NCI-H460 (cell line): ENCODE measurements at regions not wholly inside any gene's neighbourhood (a gene's known extent, or its start where the extent isn't known, plus 50 kb on each side); places are given as distances from the start of the nearest gene placed in this dataset.
"Not testable (repeated sequence)": the region's sequence is repeated elsewhere in the genome, so short reads cannot be mapped to it uniquely, and the experiment has no call there.

Experiments
- DNase-seq: peaks from one replicate; pipeline ENCODE4 v3.0.0-alpha.2; 2016; ENCODE audit warnings: low read depth; ENCODE audit errors: extremely low read depth

DNA sequence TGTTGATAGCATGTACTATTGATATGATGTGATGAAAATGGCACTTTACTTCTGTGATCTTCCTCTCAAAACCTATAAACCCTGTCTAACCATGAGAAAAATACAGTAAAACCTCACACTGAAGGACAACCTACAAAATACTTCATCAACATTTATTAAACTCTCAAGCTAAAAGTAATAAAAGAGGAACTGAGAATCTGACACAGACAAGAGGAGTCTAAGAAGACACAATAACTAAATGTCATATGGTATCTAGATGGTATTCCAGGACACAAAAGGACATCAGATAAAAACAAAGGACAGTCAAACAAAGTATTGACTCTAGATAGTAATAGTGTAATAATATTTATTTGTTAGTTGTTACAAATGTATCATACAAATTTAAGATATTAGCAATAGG, 655.3 kb downstream of the SH3BGRL start:
- DNase-seq, result no peak

DNA sequence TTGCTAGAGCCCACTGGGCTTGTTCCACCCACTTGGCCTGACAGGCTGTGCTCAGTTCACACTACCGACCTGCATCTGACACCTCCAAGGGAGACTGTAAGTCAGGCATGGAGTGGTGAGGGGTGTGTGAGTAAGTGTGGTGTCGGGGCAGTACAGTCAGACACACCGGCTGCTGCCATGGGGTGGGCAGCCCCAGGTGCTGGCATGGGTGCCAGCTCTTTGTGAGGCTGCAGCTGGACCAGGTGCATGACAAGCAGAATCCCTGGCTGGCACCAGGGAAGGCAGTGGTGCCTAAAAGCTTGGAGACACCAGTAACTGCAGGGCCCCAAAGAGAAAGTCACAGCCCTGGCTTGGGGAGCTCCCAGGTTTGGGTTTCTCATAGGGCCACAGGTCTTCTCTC, 665.0 kb downstream of the SH3BGRL start:
- DNase-seq, result no peak

DNA sequence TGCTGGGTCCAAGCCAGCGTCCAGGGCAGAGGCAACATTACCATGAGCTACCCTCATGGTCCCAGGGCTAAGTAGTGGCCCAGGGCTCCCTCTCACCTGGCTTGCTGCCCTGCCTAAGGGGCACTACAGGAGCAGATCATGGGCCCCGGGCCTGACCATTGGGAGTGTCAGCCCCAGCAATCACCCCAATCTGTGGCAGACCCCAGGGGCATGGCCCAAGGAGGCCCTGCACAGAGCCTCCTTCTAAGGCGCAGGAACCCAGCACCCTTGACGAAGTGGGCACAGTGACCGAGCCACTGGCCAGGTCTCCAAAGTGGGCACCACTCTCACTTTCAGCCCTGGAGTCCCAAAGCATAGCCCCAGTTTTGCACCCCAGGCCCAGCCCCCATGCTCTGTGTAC, 667.1 kb downstream of the SH3BGRL start:
- no peak for DNase-seq

DNA sequence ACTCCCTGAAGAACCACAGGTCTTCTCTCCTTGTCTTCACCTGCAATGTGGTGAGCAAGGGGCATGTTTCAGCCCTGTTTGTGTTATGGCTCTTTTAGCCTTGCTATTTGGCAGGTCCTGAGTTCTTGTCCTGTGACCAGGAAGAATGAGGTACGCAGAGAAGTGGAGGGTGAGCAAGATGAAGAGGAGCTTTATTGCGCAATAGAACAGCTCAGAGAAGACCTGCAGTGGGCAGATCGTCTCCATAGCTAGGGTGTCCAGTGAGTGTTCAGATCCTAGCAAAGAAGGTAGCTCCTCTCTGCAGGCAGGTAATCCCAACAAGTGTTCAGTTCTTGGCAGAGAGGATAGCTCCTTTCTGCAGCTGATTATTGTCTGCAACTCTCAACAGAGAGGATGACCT, 672.9 kb downstream of the SH3BGRL start:
- DNase-seq, result no peak

DNA sequence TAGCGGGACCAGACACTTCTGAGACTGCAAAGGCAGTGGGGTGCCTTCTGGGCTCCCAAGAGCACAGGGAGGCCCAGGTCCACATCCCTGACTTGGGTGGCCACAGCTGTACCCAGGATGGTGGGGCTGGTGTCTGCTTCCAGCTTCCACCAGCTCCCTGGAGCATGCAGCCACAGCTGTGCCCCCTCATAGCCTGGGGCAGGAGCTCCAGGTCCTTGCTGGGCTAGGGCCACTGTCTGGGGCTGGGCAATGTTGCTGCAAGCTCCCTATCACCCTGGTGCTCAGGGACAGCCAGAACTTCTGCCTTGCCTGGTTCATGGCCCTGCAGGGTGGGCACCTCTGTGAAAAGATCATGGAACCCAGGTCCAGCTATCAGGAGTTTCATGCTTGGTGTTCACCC, 673.9 kb downstream of the SH3BGRL start:
- DNase-seq, result no peak

DNA sequence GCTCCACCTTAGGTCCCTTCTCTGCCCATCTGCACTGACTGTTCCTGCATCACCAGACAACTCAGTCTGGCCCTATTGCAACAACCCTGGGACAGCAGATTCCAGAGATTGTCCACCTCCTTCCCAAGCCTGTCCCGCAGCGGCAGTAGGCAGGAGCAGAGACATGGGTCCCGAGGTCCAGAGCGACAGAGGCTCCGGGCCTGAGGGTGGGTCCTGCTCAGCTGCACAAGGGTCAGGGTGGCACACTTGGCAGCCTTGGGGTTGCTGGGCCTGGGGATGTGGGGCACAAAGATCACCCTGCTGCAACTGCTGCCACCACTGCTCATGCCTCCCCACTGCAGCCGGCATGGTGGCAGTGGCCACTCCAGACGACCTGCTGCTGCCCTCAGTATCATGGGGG, 674.5 kb downstream of the SH3BGRL start:
- DNase-seq, result no peak

DNA sequence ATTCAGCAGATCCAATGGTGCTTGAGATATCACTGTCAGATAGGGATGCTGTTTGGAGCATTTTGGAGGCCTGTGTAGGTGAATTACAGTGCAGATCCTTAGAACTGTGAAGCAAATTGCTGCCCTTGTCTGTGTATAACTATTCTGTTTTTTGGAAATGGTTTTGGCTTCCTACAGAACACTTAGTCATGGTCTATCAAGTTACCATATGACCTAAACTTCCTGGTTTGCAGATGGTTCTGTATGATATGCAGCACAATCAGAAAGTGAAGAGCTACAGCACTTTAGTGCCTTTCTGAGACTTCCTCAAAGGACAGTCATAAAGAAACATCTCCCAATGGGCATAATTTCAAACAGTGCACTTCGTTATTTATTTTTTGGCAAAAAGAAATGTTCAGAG, 688.6 kb downstream of the SH3BGRL start:
- DNase-seq, result no peak

DNA sequence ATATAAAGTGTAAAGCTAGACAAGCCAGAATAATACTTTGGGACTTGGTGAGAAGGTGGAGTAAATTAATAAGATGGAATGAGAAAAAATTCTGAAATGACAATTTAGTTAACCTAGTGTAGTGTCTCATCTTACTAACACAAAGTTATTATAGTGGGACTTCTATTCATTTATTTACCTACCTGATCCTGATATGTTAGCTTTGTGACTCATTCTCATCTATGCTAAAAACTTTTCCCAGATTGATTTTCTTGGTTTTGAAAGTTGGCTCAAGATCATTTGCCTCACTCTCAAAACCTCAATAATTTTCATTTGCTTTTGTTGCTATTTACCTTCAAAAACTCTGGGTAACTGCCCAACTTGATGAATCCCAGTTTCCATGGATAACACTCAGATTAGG, 698.6 kb downstream of the SH3BGRL start:
- DNase-seq, result no peak

DNA sequence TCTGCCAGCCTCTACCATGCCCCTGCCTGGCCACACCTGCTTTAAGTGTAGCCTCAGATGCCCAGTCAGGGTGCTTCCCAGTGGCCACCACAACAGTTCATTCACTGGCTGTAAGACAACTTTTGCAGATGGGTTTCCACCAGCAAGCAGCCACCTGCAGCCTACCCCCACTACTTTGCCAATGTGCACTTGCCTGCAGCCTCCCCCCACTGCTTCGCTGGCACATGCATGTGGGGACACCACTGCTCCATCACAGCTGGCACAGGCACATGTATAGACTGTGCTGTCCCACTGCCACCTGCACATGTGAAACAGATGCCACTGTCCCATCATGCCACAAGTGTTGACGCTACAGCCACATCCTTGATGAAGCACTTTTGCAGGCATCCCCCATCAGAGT, 723.9 kb downstream of the SH3BGRL start:
- no peak for DNase-seq

DNA sequence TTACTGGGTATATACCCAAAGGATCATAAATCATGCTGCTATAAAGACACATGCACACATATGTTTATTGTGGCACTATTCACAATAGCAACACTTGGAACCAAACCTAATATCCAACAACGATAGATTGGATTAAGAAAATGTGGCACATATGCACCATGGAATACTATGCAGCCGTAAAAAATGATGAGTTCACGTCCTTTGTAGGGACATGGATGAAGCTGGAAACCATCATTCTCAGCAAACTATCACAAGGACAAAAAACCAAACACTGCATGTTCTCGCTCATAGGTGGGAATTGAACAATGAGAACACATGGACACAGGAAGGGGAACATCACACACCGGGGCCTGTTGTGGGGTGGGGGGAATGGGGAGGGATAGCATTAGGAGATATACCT, 744.0 kb downstream of the SH3BGRL start:
- not testable (repeated sequence) for DNase-seq

DNA sequence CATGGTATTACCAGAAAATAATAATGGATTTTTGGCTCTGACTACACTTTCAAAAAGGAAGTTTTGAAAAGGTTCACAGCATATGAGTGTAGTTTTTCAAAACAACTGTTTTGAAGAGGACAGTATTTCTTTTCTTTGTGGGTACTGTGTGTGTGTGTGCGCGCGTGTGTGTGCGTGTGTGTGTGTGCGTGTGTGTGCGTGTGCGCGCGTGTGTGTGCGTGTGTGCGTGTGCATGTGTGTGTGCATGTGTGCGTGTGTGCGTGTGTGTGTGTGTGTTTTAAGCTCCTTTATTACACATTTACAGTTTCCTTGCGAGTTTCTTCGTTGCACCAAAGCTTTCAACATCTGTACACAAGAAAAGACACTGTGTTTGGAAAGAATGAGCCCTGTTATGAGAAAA, 755.4 kb downstream of the SH3BGRL start:
- DNase-seq, result no peak

DNA sequence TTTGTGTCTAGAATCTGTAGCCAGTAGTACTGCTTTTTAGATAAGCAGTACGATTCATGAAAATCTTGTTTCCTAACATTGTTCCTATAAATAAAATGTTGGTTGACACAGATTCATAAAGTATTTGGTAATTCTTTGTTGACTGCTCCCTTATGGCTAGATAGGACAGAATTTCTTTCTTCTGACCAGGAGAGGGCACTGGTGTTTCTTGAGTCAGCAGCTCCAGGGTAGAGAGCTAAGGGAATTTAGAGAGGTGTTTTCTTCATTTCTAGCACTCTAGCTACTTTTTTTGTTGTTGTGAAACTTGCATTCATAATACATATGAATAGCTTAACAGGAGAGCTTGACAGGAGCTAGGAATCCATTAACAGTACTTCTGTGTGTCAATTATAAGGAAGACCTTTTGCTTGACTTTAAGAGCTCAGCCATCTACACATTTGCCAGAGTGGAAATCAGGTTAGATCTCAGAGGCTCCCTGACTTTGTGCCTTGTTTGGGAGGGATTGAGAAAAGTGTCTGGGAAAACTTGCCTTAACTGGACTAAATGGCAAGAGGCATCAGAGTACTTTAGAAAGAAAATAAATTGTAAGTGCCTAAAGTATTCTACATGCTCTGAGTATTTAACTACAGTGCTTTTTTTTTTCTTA, 756.1 kb downstream of the SH3BGRL start:
- DNase-seq, result peak; percentile 30

DNA sequence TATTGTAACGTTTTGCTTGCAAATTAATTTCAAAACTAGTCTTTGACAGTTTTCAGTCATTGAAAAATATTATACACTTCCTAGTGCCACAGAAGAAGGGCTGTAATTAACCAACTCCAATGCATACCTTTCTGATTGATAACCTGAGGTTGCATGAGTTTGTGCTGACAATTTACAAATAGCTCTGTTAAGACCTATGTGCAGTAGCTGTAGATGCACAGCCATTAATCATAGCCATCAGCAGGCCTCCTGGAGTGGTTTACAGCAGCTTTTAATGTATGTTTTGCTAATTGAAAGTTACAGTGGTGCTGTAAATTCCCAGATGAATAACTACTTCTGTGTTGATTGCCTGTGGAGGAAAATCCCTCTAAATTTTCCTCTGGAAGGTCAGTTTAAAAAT, 758.1 kb downstream of the SH3BGRL start:
- DNase-seq, result no peak

DNA sequence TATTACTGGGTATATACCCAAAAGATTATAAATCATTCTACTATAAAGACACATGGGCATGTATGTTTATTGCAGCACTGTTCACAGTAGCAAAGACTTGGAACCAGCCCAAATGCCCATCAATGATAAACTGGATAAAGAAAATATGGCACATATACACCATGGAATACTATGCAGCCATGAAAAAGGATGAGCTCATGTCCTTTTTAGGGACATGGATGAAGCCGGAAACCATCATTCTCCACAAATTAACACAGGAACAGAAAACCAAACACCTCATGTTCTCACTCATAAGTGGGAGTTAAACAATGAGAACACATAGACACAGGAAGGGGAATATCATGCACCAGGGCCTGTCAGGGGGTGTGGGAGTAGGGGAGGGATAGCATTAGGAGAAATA, 772.5 kb downstream of the SH3BGRL start:
- DNase-seq, result not testable (repeated sequence)

DNA sequence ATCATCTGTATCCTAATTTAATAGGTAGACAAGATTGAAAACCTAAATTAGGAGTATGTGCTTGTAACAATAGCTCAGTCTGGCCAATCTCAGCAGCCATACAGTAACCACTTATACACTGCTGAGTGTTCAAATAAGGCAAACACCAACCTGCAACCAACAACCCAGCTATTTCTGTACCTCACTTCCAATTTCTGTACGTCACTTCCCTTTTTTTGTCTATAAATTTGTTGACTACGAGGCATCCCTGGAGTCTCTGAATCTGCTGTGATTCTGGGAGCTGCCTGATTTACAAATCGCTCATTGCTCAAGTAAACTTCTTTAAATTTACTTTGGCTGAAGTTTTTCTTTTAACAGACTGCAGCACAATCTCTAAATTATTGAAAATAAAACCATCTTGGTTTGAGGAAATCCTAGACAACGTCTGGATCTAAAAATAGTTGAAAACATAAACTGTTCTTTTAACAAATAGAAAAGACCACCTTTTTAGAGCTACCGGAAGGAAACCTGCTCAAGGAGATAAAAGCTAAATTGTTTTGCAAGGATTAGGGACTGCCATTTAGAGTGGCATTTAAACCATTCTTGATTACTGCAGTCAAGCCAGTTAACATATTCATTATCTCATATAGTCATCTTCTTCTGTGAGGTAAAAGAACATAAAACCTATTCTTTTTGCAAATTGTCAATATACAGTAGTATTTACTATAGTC, 778.1 kb downstream of the SH3BGRL start:
- no peak for DNase-seq

DNA sequence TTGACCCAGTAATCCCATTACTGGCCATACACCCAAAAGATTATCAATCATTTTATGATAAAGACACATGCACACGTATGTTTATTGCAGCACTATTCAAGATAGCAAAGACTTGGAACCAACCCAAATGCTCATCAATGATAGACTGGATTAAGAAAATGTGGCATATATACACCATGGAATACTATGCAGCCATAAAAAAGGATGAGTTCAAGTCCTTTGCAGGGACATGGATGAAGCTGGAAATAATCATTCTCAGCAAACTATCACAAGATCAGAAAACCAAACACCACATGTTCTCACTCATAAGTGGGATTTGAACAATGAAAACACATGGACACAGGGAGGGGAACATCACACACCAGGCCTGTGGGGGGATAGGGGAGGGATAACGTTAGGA, 785.3 kb downstream of the SH3BGRL start:
- DNase-seq, result not testable (repeated sequence)

DNA sequence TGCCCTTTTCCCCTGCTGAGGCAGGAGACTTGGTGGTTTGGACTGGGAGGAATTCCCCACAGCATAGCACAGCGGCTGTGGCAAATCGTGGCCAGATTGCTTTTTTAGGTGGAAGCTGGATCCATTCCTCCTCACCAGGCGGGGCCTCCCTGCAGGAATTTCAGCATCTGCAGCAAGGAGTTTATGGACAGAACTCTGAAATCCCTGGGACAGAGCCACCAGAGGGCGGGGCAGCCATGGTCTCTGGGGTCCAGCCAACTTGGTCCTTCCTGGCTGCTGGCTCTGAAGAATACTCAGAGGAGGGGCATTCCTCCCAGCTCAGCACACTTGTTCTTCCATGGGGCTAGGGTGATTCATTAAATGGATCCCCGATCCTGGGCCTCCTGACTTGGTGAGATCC, 794.3 kb downstream of the SH3BGRL start:
- DNase-seq, result no peak

DNA sequence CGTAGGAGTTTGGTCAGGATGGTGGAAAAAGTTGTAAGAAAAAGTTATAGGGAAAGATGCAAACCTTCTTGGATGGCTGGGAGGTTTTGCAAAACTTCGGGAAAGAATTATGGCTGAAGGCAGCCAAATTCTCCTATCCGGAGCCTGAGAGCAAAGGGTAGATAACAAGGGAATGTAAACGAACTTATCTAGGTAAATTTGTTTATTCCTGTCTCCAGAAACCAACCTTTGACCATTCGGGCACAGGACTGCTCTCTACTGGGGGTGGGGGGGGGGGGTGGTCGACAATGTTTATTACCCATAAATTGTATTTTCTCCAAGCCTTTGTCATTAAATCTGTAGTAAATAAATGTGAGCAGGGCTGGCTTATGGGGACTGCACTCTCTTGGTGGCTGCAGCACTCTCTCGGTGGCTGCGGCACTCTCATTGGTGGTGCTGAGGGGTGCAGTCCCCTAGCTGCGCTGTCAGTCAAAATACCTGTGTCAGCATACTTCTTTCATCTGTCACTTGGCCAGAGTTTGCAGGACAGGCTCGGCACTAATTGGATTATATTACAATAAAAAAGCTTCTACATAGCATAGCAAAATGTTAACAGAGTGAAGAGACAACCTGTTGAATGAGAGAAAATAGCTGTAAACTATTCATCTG, 827.8 kb downstream of the SH3BGRL start:
- DNase-seq, result no peak

DNA sequence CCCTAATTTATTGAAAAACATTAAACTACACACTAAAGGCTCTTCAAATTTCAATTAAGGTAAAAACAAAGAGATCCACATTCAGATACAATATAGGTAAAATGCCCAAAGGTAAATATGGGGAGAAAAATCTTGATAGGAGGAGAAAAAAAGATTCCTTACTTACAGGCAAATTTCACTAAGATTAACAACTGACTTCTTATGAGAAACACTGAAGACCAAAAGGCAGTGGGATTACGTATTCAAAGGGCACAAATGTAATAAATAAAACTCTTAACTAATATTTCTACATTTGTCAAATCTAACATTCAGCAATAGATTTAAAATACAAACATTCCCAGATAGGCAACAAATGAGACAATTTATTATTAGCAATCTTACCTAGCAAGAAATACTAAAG, 829.3 kb downstream of the SH3BGRL start:
- DNase-seq, result no peak

DNA sequence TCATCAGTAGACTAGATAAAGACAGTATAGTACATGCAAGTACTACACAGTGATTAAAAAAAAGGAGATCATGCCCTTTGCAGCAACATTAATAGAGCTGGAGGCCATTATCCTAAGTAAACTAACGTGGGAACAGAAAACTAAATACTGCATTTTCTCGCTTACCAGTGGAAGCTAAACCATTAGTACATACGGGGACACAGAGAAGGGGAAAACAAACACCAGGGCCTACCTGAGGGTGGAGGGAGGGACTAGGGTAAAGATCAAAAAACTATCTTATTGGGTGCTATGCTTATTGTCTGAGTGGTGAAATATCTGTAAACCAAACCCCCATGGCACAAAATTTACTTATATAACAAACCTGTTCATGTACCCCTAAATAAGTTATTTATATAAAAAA, 836.9 kb downstream of the SH3BGRL start:
- DNase-seq, result no peak

DNA sequence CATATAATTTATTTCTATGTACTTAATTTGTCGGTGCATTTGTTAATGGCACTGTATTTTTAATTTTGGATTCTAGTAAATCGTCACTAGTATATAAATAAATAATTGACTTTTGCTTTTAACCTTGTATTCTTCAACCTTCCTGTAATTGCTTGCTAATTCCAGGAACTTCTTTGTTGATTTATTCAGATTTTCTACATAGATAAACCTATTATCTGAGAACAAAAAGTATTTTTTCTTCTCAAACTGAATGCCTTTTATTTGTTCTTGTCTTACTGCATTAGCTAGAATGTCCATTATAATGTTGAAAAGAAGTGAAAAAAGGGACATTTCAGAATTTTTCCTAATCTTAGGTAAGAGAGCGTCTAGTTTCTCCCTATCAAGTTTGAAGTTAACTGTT, 839.1 kb downstream of the SH3BGRL start:
- DNase-seq, result no peak

DNA sequence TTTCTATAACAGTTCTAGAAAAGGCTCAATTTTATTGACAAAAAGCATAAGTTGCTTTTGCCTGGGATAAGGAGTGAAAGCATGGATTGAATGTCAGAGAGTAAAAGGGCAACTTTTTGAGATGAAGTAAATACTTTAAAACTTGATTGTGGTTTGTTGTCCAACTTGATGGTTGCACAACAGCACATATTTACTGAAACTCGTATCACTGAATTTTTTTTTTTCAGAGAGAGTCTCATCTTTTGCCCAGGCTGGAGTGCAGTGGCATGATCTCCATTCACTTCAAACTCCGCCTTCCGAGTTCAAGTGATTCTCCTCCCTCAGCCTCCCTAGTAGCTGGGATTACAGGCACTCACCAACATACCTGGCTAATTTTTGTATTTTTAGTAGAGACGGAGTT, 856.8 kb downstream of the SH3BGRL start:
- no peak for DNase-seq
